A549 (cell line): ENCODE measurements at regions not wholly inside any gene's neighbourhood (a gene's known extent, or its start where the extent isn't known, plus 50 kb on each side); places are given as distances from the start of the nearest gene placed in this dataset.

Source experiments
- CTCF ChIP-seq: fragments of >200 bp; sonication (Bioruptor Twin); formaldehyde crosslinking; IDR thresholded peaks from 3 replicates; pipeline ENCODE4 v1.5.1; 2016
- EP300 ChIP-seq, 2 experiments: fragments of >200 bp; sonication (Bioruptor Twin); formaldehyde crosslinking; IDR thresholded peaks; 2 replicates in 1 of 2; 3 replicates in 1 of 2; pipeline ENCODE4 v1.6.1; 2016 to 2017
- HDAC2 ChIP-seq: fragments of 200-600 bp; sonication (generic); IDR thresholded peaks from 2 replicates; pipeline ENCODE4 v1.6.1; 2016
- HOXA7 ChIP-seq: fragments of 250-450 bp; sonication (Bioruptor Pico); IDR thresholded peaks from 2 replicates; pipeline ENCODE4 v1.5.0; 2020; ENCODE audit warnings: mild to moderate bottlenecking, moderate library complexity
- JUN ChIP-seq, 2 experiments: fragments of >200 bp; sonication (Bioruptor Twin); formaldehyde crosslinking; IDR thresholded peaks; 2 replicates in 1 of 2; 3 replicates in 1 of 2; pipeline ENCODE4 v1.6.1; 2016 to 2017
- MAFK ChIP-seq: fragments of 450-650 bp; IDR thresholded peaks from 2 replicates; pipeline ENCODE4 v1.6.1; 2014; ENCODE audit not compliant: partially characterized antibody
- MAZ ChIP-seq: fragments of 150-350 bp; IDR thresholded peaks from 2 replicates; pipeline ENCODE4 v1.6.1; 2014; ENCODE audit warnings: antibody characterized with exemption, low read depth, low read length, borderline replicate concordance
- NR3C1 ChIP-seq: fragments of >200 bp; sonication (Bioruptor Twin); formaldehyde crosslinking; IDR thresholded peaks from 3 replicates; pipeline ENCODE4 v1.6.1; 2017
- POLR2A ChIP-seq: IDR thresholded peaks from 2 replicates; pipeline ENCODE4 v1.6.1; 2012; ENCODE audit warnings: mild to moderate bottlenecking, low read length
- REST ChIP-seq: fragments of 200-600 bp; sonication (generic); IDR thresholded peaks from 2 replicates; pipeline ENCODE4 v1.6.1; 2016; ENCODE audit warnings: antibody characterized with exemption, mild to moderate bottlenecking, moderate library complexity
- TP53 ChIP-seq: fragments of 250-450 bp; sonication (Bioruptor Pico); IDR thresholded peaks from 2 replicates; pipeline ENCODE4 v1.5.0; 2021; ENCODE audit warnings: mild to moderate bottlenecking, moderate library complexity
- ZFP36 ChIP-seq: fragments of 450-650 bp; IDR thresholded peaks from 2 replicates; pipeline ENCODE4 v1.6.1; 2014; ENCODE audit warnings: borderline replicate concordance; ENCODE audit not compliant: partially characterized antibody

GRCh38 chr3:156617781-156618180 lies 56.6 kb upstream of the TIPARP start:
- TF ChIP-seq NR3C1 = no peak
- TF ChIP-seq JUN (IDR thresholded peaks at IDR 0.05) = no peak
- no peak for TF ChIP-seq REST
- no peak for TF ChIP-seq ZFP36
- TF ChIP-seq TP53 (CRISPR knock-in tag) = no peak
- no peak for TF ChIP-seq MAZ
- no peak for TF ChIP-seq CTCF
- TF ChIP-seq HDAC2 = no peak
- no peak for TF ChIP-seq HOXA7
- TF ChIP-seq EP300 (IDR thresholded peaks at IDR 0.05) = no peak
- TF ChIP-seq MAFK = no peak
- TF ChIP-seq POLR2A = no peak
